ENCODE measurements at regions not wholly inside any gene's neighbourhood (a gene's known extent, or its start where the extent isn't known, plus 50 kb on each side); places are given as distances from the start of the nearest gene placed in this dataset.
A peak's percentile ranks its signal among the peaks of the same experiment; 100 is the strongest.
"Not testable (repeated sequence)": the region's sequence is repeated elsewhere in the genome, so short reads cannot be mapped to it uniquely, and the experiment has no call there.

DNA sequence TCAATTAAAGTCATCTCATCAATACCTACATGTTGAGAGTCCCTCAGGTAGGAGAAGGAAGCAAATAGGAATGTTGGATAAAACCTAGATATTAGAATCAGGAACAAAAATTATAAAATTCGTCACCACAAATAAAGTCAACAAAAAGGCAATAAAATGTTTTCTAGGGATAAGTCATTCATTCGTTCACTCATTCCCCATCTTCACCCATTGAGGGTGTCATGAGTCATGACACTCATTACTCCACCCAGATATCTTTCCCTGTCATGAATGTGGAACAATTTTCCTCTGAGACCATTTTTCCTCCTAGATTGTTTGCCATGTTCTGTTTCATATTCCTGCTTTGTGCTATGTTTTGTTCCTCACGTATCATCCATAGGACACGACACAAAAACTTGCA lies 50.9 kb upstream of the OLIG3 start:
- DNase-seq (ENCODE audit: low spot score): no peak

DNA sequence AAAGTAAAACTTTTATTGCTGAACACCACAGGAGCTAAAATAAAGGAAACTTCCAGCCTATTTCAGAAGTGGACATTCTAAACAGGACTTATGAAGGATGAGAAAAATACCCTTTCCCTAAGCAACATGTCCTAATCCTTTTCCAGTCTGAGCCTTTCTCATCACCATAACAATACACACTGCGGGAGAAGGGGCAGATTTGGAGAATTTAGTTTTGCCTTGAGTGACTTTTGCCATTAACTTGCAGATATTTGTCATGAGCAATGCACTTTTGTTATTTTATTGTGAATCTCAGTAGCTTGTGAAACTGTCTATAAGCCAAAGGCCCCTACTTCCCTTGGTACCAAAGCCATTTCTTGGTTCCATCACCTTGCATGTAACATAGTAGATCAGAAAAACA lies 53.0 kb upstream of the OLIG3 start:
- DNase-seq (ENCODE audit: low spot score): no peak

- no peak for DNase-seq (ENCODE audit: low spot score)
Observed at GRCh38 chr6:137547601-137548000, 53.4 kb upstream of the OLIG3 start.

GRCh38 chr6:137549106-137549505 lies 54.9 kb upstream of the OLIG3 start:
- no peak for DNase-seq (ENCODE audit: low spot score)

- no peak for DNase-seq (ENCODE audit: low spot score)
Observed at GRCh38 chr6:137550535-137550934, 56.3 kb upstream of the OLIG3 start.

GRCh38 chr6:137552146-137552545 lies 58.0 kb upstream of the OLIG3 start:
- no peak for DNase-seq (ENCODE audit: low spot score)

DNA sequence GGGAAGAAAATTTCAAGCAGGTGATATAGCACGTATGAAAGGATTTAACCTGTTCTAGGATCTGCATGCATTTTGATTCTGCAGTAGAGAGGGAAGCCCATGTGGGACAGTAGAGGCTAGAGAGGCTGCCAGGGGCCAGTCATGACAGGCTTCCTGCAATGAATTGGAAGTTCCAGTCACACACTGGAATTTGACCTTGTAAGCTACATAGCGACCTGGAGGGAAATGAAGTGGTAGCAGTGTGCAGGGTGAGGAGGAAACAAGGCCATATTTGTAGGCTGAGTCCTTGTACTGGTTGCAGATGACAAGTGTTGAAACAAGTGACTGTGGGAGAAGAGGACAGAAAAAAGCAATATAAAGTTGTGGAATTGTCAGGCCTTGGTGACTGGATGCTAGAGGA lies 58.6 kb upstream of the OLIG3 start:
- DNase-seq (ENCODE audit: low spot score): no peak

DNA sequence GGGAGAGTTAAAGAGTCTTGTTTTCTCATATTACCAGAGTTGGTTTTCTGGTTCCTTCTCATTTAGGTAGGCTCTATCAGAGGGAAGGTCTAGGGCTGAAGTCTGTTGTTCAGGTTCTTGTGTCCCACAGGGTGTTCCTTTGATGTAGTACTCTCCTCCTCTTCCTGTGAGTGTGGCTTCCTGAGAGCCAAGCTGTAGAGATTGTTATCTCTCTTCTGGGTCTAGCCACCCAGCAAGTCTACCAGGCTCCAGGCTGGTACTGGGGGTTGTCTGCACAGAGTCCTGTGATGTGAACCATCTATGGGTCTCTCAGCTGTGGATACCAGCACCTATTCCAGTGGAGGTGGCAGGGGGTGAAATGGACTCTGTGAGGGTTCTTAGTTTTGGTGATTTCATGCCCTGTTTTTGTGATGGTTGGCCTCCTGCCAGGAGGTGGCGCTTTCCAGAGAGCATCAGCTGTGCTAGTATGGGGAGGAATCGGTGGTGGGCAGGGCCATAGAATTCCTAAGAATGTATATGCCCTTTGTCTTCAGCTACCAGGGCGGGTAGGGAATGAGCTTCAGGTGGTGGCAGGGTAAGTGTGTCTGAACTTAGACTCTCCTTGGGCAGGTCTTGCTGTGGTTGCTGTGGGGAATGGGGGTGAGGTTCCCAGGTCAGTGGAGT lies 65.5 kb upstream of the OLIG3 start:
- DNase-seq (ENCODE audit: low spot score): not testable (repeated sequence)

DNA sequence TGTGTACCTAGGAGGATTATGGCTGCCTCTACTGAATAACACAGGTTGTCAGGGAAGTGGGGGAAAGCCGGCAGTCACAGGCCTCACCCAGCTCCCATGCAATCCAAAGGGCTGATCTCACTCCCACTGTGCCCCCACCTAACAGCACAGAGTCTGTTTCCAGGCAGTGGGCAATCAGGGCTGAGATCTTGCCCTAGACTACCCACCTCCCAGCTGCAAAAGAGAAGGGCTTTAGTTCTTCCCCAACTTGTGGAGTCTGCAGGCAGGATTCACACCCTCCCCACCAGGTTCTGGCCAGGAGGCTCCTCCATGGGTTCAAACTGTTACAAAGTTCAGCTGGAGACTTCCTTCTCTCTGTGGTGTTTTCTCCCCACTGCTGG lies 66.0 kb upstream of the OLIG3 start:
- DNase-seq (ENCODE audit: low spot score): no peak

GRCh38 chr6:137568067-137568466 lies 73.9 kb upstream of the OLIG3 start:
- DNase-seq (ENCODE audit: low spot score): no peak

DNA sequence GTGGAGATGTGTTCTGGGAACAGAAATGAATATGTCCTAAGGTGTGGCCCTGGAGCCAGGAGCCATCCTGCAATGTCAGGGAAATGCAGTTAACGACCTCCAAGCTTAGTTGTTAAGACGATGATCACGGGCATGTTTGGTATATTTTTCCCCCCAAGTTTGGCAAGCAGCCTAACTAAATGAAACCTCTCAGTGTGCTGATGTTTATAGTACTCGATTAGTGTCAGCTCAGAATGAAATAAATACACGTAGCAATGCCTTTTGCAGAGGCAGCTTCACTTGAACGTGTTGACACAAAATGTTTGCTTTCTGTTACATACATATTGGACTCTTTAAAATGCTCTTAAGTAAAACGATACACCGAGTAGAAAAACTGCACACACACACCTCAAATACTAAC lies 76.2 kb upstream of the OLIG3 start:
- DNase-seq (ENCODE audit: low spot score): no peak

- peak; percentile 49 for DNase-seq (ENCODE audit: low spot score)
Observed at GRCh38 chr6:137571854-137572253, 77.7 kb upstream of the OLIG3 start.

DNA sequence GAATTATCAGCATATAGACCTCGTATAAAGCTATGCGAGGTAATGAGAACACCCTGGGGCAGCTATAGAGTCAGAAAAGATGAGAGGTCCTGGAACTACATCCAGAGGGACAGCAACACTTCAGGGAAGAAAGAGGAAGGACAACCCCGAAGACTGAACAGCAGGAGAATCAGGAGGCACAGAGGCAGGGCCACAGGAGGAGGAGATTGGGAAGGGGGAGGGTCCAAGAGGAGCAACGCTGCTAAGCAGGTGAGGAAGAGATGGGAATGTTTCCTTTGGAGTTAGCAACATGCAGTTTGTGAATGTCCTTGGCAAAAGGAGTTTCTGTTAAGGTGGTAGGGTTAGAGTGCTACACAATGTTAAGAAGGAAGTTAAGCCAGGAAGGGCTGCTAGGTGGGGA lies 79.5 kb upstream of the OLIG3 start:
- no peak for DNase-seq (ENCODE audit: low spot score)

DNA sequence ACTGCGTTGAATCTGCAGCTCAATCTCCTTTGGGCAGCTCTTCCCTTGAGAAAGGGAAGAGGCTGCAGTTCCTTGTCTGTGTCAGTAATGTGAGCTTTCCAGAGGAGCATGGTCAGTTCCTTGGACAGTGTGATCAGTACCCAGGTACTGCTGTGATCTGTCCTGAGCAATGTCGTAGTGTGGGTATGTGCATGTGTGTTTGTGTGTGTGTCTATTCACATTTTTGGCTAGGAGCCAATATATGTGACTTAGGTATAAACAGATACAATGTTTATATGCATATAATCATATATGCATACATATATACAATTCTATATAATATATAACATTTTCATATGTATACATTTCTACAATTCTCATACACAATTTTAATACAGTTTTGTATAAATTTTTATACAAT lies 85.4 kb upstream of the OLIG3 start:
- DNase-seq (ENCODE audit: low spot score): no peak

DNA sequence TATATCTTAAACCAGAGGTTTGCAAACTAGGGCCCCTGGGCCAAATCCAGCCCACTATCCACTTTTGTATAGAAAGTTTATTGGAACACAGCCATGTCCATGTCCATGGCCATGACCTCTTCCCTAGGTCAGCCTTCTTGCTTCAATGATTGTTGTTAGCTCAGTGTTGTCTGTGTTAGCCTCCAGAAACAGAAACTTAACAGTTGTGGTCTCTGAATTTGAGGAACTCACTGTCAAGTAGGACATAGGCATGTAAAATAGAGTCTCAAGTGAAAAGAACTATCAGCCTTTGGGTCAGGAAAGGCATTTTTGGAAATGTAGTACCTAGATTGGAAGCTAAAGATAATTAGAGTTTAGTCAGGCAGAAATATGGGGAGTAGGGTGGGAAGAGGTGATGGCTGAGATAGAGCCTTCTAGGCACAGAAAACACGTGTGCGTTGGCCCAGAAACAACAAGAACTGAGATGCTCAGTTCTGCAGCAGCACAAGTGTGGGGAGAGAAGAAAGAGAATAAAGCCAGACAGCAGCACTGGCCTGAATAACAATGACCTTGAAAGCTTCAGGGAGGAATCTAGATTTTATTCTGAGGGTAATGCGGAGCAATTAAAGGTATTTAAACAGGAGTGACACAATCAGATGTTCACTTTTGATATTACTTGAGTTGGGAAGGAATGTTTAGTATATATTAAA lies 87.0 kb upstream of the OLIG3 start:
- DNase-seq (ENCODE audit: low spot score): no peak

GRCh38 chr6:137583519-137583918 lies 89.3 kb upstream of the OLIG3 start:
- not testable (repeated sequence) for DNase-seq (ENCODE audit: low spot score)

DNA sequence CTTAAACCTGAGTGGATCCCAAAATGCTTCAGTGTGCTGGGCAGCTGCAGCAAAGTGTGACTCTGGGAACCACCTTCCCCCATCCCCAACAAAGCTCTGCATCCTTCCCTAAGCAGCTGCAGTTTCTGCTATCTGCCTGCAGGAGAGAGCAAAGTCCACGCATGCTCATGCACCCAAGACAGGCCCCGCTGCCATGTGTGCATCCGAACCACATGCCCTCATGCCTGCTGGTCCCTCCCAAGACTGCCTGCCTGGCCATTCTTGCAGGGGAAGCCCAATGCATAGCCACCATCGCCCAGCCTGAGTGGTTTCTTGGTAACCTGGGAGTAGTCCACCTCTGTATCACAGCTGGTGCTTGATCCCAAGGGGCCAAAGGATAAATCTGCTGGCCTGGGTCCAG lies 94.3 kb upstream of the OLIG3 start:
- DNase-seq (ENCODE audit: low spot score): no peak

DNA sequence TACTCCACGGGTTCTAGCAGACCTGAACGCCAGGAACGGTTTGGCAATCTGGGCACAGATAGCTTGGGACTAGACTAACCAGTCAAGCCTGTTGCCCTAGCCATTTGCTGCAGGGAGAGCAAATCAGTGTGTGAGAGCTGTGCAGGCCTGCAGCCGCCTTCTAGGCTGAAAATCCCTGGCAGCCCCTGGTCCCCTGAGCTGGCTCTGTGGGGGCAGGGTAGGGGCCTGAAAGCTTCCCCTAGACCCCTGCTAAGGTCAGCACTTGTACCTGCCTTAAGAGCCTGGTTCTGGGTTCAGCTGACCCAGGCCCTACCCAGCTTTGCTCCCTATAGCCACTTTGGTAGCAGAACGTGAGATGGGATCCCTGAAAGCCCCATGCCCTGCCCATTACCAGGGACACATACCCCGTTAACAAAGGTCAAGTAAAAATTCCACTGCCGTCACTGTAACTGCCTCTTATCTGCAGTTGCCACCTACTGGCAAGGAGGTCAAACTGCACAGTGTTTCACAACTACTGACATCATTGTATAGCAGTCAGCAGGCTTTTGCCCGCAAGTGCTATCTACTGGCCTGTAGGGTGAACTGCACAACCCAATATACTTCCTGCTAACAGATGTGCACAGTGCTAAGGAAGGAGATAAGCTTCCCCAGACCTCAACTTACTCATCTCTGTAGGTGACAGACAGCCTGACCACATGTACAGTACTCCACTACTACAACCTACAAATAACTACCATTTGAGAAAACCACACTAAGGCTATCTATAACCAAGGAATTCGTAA lies 95.1 kb upstream of the OLIG3 start:
- peak; percentile 53 for DNase-seq (ENCODE audit: low spot score)

- DNase-seq (ENCODE audit: low spot score): no peak
Observed at GRCh38 chr6:137590684-137591083, 96.5 kb upstream of the OLIG3 start.

DNA sequence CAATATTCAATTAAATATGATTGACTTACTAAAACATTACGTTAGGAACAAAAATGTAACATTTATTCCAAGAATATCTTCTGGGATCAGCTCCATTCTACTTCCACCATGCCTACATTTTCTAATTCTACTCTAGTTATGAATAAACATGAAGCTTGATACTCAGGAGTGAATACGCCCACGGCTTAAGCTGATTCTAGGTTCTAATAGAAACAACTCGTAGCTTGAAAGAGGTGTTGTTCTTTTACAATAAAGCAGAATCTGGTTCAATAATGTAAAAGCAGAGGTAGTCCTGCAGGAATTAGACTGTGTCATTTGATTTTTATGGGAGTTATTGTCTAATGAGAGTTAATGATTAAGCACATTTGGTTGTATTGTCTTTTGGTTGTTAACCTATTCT lies 107.3 kb upstream of the OLIG3 start:
- DNase-seq (ENCODE audit: low spot score): no peak

GRCh38 chr6:137602313-137603197 lies 108.4 kb upstream of the OLIG3 start:
- no peak for DNase-seq (ENCODE audit: low spot score)

- no peak for DNase-seq (ENCODE audit: low spot score)
Observed at GRCh38 chr6:137610702-137611101, 116.5 kb upstream of the OLIG3 start.

Data from mucosa of gallbladder (tissue), 1 donor.